Astrocyte (in vitro differentiated cells and primary cell): ENCODE measurements at regions not wholly inside any gene's neighbourhood (a gene's known extent, or its start where the extent isn't known, plus 50 kb on each side); places are given as distances from the start of the nearest gene placed in this dataset.
"Not testable (repeated sequence)": the region's sequence is repeated elsewhere in the genome, so short reads cannot be mapped to it uniquely, and the experiment has no call there.

Source experiments
- DNase-seq: peaks from one replicate; pipeline ENCODE4 v3.0.0-alpha.2; 2010; ENCODE audit warnings: low read depth
- FAIRE-seq: peaks from 2 replicates; lab custom pipeline; 2011; peaks lifted over from hg19 to GRCh38; lab: Jason Lieb, UNC
- H2AFZ ChIP-seq: 2 replicates; pipeline ENCODE4 v1.6.0; 2012; ENCODE audit warnings: low read depth, low read length, inconsistent platforms
- H3K27ac ChIP-seq: 2 replicates; pipeline ENCODE4 v1.5.1; 2011; ENCODE audit warnings: low read depth, low read length, inconsistent platforms
- H3K27me3 ChIP-seq: 2 replicates; pipeline ENCODE4 v1.6.0; 2011; ENCODE audit warnings: low read length, inconsistent platforms; ENCODE audit not compliant: insufficient read depth
- H3K36me3 ChIP-seq: 2 replicates; pipeline ENCODE4 v1.5.1; 2011; ENCODE audit warnings: low read length, inconsistent platforms; ENCODE audit not compliant: insufficient read depth
- H3K4me1 ChIP-seq: 2 replicates; pipeline ENCODE4 v1.5.1; 2011; ENCODE audit warnings: low read length, inconsistent platforms; ENCODE audit not compliant: insufficient read depth
- H3K4me2 ChIP-seq: 2 replicates; pipeline ENCODE4 v1.6.0; 2012; ENCODE audit warnings: low read length, inconsistent platforms
- H3K4me3 ChIP-seq: 2 replicates; pipeline ENCODE4 v1.5.1; 2011; ENCODE audit warnings: low read depth, mild to moderate bottlenecking, low read length, inconsistent platforms; ENCODE audit not compliant: insufficient read depth
- H3K79me2 ChIP-seq: 2 replicates; pipeline ENCODE4 v1.6.0; 2012; ENCODE audit warnings: mild to moderate bottlenecking, low read length, inconsistent platforms; ENCODE audit not compliant: insufficient read depth
- H3K9ac ChIP-seq: 2 replicates; pipeline ENCODE4 v1.6.0; 2012; ENCODE audit warnings: mild to moderate bottlenecking, low read length, inconsistent platforms
- H3K9me3 ChIP-seq: 2 replicates; pipeline ENCODE4 v1.5.1; 2012; ENCODE audit warnings: low read depth, mild to moderate bottlenecking, low read length, inconsistent platforms; ENCODE audit not compliant: insufficient read depth
- H4K20me1 ChIP-seq: 2 replicates; pipeline ENCODE4 v1.6.0; 2012; ENCODE audit warnings: low read length, inconsistent platforms; ENCODE audit not compliant: insufficient read depth
- H3K27ac Mint-ChIP-seq: one replicate; pipeline ENCODE4 v1.8.0; 2021; ENCODE audit warnings: mild to moderate bottlenecking, mixed read lengths; ENCODE audit not compliant: unreplicated experiment
- H3K27me3 Mint-ChIP-seq: one replicate; pipeline ENCODE4 v1.8.0; 2021; ENCODE audit warnings: low read depth, mixed read lengths; ENCODE audit not compliant: unreplicated experiment
- H3K36me3 Mint-ChIP-seq: one replicate; pipeline ENCODE4 v1.8.0; 2021; ENCODE audit warnings: low read depth, mixed read lengths; ENCODE audit not compliant: unreplicated experiment
- H3K4me1 Mint-ChIP-seq: one replicate; pipeline ENCODE4 v1.8.0; 2021; ENCODE audit warnings: low read depth, mixed read lengths; ENCODE audit not compliant: unreplicated experiment
- H3K4me3 Mint-ChIP-seq: one replicate; pipeline ENCODE4 v1.8.0; 2021; ENCODE audit warnings: mild to moderate bottlenecking, moderate library complexity, mixed read lengths; ENCODE audit not compliant: unreplicated experiment
- H3K9me3 Mint-ChIP-seq: one replicate; pipeline ENCODE4 v1.8.0; 2021; ENCODE audit warnings: mild to moderate bottlenecking, mixed read lengths; ENCODE audit not compliant: unreplicated experiment
- EZH2 ChIP-seq: IDR thresholded peaks from 2 replicates; pipeline ENCODE4 v1.6.1; 2012; ENCODE audit warnings: mild to moderate bottlenecking, low read length, inconsistent platforms; ENCODE audit not compliant: insufficient read depth
- TF ChIP-seq, protein P1 (sequence below): IDR thresholded peaks from 2 replicates; pipeline ENCODE4 v1.5.1; 2011; ENCODE audit warnings: low read depth, mild to moderate bottlenecking, inconsistent platforms, low read length, moderate library complexity; ENCODE audit not compliant: insufficient read depth

DNA sequence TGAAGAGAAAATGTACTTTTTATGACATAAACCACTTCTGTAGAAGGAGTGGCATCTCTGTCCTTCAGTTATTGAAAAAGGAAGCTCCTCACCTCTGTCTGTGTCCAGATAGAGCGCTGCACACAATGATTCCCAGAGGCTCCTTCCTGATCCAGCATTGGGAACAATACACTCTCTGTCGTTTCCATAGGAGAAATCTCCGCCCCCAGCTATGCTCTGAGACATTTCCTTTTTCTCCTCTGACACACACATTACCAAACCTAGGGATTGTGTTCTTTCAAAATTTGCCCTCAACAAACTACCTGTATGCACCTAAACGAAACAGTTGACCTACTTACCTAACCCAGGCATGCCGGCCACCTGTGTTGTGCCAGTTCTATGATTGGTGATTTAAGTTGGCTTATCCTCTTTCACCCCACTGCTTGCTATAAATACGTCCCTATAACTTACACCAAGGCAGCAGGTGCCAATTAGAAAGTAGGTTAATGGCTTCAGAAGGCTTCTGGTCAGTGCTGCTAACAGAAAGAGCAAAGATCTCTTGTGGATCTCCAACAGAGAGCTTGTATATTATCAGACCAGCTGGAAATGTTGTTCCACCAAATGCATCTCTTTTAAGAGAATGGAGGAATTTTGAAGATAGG is 140.1 kb upstream of the JCAD start:
- Histone ChIP-seq H3K79me2 (no peaks in the 10 kb centered on the region), H3K27me3 (peaks cover 7% of the 10 kb centered on the region), H3K4me3 (no peak overlapping the region), H3K9me3 (peaks cover 3% of the 10 kb centered on the region), H3K36me3 (no peaks in the 10 kb centered on the region), H3K9ac (no peak overlapping the region), H3K4me2 (no peak overlapping the region), H2AFZ (no peak overlapping the region), H3K4me1 (no peaks in the 10 kb centered on the region), H3K27ac (no peak overlapping the region), H4K20me1 (no peaks in the 10 kb centered on the region)
- Mint-ChIP-seq H3K27ac (no peak overlapping the region), H3K36me3 (no peaks in the 10 kb centered on the region), H3K4me1 (no peaks in the 10 kb centered on the region), H3K9me3 (peaks cover 6% of the 10 kb centered on the region), H3K27me3 (no peaks in the 10 kb centered on the region), H3K4me3 (no peak overlapping the region)
- FAIRE-seq: no peak
- no peak for DNase-seq
- TF ChIP-seq, protein P1, sequence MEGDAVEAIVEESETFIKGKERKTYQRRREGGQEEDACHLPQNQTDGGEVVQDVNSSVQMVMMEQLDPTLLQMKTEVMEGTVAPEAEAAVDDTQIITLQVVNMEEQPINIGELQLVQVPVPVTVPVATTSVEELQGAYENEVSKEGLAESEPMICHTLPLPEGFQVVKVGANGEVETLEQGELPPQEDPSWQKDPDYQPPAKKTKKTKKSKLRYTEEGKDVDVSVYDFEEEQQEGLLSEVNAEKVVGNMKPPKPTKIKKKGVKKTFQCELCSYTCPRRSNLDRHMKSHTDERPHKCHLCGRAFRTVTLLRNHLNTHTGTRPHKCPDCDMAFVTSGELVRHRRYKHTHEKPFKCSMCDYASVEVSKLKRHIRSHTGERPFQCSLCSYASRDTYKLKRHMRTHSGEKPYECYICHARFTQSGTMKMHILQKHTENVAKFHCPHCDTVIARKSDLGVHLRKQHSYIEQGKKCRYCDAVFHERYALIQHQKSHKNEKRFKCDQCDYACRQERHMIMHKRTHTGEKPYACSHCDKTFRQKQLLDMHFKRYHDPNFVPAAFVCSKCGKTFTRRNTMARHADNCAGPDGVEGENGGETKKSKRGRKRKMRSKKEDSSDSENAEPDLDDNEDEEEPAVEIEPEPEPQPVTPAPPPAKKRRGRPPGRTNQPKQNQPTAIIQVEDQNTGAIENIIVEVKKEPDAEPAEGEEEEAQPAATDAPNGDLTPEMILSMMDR: no peak
- no peak for TF ChIP-seq EZH2

DNA sequence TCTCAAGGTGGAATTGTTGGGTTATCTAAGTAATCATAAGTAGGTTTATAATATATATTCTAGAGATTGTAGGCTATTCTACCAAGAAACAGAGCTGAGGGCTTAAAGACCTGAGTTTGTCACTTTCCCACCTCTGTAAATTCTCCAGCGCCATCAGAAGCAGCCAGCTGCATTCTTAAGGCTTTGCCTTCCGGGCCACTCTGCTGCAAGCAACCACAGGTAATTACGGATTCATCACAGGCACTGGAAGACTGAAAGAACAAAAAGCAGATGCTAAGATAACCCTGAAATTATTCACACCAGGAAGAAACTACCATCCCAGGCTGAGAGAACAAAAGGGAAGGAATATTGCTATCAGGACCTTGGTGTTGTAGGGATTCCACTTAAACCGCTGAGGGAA is 137.8 kb upstream of the JCAD start:
- TF ChIP-seq EZH2: no peak
- TF ChIP-seq, protein P1: no peak
- Histone ChIP-seq H3K9ac (no peak overlapping the region), H3K9me3 (peaks cover 5% of the 10 kb centered on the region), H2AFZ (no peak overlapping the region), H3K27me3 (peaks cover 7% of the 10 kb centered on the region), H4K20me1 (no peaks in the 10 kb centered on the region), H3K27ac (no peak overlapping the region), H3K36me3 (no peaks in the 10 kb centered on the region), H3K4me3 (no peak overlapping the region), H3K4me2 (no peak overlapping the region), H3K79me2 (no peaks in the 10 kb centered on the region), H3K4me1 (no peaks in the 10 kb centered on the region)
- H3K36me3 Mint-ChIP-seq: no peaks in the 10 kb centered on the region
- peaks cover 8% of the 10 kb centered on the region for H3K9me3 Mint-ChIP-seq
- H3K27me3 Mint-ChIP-seq: no peaks in the 10 kb centered on the region
- no peak for DNase-seq
- no peak overlapping the region for H3K4me3 Mint-ChIP-seq
- no peaks in the 10 kb centered on the region for H3K4me1 Mint-ChIP-seq
- no peak overlapping the region for H3K27ac Mint-ChIP-seq
- FAIRE-seq: no peak

DNA sequence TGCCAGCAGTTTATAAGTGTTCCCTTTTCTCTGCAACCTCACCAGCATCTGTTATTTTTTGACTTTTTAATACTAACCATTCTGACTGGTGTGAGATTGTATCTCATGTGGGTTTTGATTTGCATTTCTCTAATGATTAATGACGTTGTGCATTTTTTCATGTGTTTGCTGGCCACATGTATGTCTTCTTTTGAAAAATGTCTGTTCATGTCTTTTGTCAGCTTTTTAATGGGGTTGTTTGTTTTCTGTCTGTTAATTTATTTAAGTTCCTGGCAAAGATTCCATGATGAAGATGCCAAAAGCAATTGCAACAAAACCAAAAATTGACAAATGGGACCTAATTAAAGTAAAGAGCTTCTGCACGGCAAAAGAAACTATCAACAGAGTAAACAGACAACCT is 137.2 kb upstream of the JCAD start:
- H3K36me3 Mint-ChIP-seq, H3K9me3 Mint-ChIP-seq, H3K4me2 ChIP-seq, H2AFZ ChIP-seq, H3K27me3 Mint-ChIP-seq, H3K4me1 ChIP-seq, H3K27ac ChIP-seq, H3K4me3 Mint-ChIP-seq, H3K4me3 ChIP-seq, H3K27ac Mint-ChIP-seq, H3K27me3 ChIP-seq, H3K36me3 ChIP-seq, H3K9me3 ChIP-seq, H3K4me1 Mint-ChIP-seq, FAIRE-seq, H3K9ac ChIP-seq, H4K20me1 ChIP-seq, H3K79me2 ChIP-seq, DNase-seq: not testable (repeated sequence)
